Head of caudate nucleus (tissue), 42 donors: ENCODE measurements at regions not wholly inside any gene's neighbourhood (a gene's known extent, or its start where the extent isn't known, plus 50 kb on each side); places are given as distances from the start of the nearest gene placed in this dataset.

Experiments
- DNase-seq, 42 donors: peaks; one replicate each; pipeline versions ENCODE4 v3.0.0 to v3.0.0-alpha.2; 2020 to 2021; ENCODE audit warnings: mixed read lengths in 7 of 42
- intact Hi-C: fragments of 100-400 bp; cut with DNase I; formaldehyde crosslinking; loops from one replicate; pipeline ENCODE4 v1.15.0; 2022

GRCh38 chr4:123081971-123082370, 159.6 kb upstream of the NUDT6 start:
- DNase-seq, result no peak
- intact Hi-C loops, result no loop called here

- intact Hi-C loops, result no loop called here
- DNase-seq, result no peak
Measured at GRCh38 chr4:123083646-123084045, 161.2 kb upstream of the NUDT6 start.

- intact Hi-C loops, result no loop called here
- no peak for DNase-seq
Measured at GRCh38 chr4:123088501-123088900, 166.1 kb upstream of the NUDT6 start.

GRCh38 chr4:123090886-123091285, 168.5 kb upstream of the NUDT6 start:
- no peak for DNase-seq
- intact Hi-C loops, result no loop called here

- DNase-seq, result no peak
- intact Hi-C loops, result no loop called here
Measured at GRCh38 chr4:123092586-123092985, 170.2 kb upstream of the NUDT6 start.

GRCh38 chr4:123093236-123093635, 170.8 kb upstream of the NUDT6 start:
- intact Hi-C loops, result no loop called here
- DNase-seq, result no peak

GRCh38 chr4:123096038-123096437, 173.6 kb upstream of the NUDT6 start:
- intact Hi-C loops, result no loop called here
- no peak for DNase-seq

GRCh38 chr4:123102897-123103471, 180.6 kb upstream of the NUDT6 start:
- intact Hi-C loops, result no loop called here
- peak in 1 of 42 donors; percentile 5 for DNase-seq

GRCh38 chr4:123104310-123105025, 182.1 kb upstream of the NUDT6 start:
- intact Hi-C loops, result no loop called here
- no peak for DNase-seq

GRCh38 chr4:123105026-123105420, 182.6 kb upstream of the NUDT6 start:
- intact Hi-C loops, result no loop called here
- DNase-seq, result no peak

GRCh38 chr4:123106747-123107146, 184.3 kb upstream of the NUDT6 start:
- DNase-seq, result no peak
- intact Hi-C loops, result no loop called here

GRCh38 chr4:123107444-123108252, 185.3 kb upstream of the NUDT6 start:
- intact Hi-C loops, result no loop called here
- DNase-seq, result no peak

GRCh38 chr4:123109139-123109538, 186.7 kb upstream of the NUDT6 start:
- DNase-seq, result no peak
- intact Hi-C loops, result no loop called here

- DNase-seq, result no peak
- intact Hi-C loops, result no loop called here
Measured at GRCh38 chr4:123110147-123110546, 187.8 kb upstream of the NUDT6 start.

- intact Hi-C loops, result no loop called here
- no peak for DNase-seq
Measured at GRCh38 chr4:123110685-123111084, 188.3 kb upstream of the NUDT6 start.

GRCh38 chr4:123113155-123113554, 190.8 kb upstream of the NUDT6 start:
- intact Hi-C loops, result no loop called here
- no peak for DNase-seq

- DNase-seq, result peak in 1 of 42 donors; percentile 28
- intact Hi-C loops, result no loop called here
Measured at GRCh38 chr4:123114084-123114914, 191.9 kb upstream of the NUDT6 start.

- intact Hi-C loops, result no loop called here
- DNase-seq, result peak in 1 of 42 donors; percentile 27
Measured at GRCh38 chr4:123114915-123115756, 192.7 kb upstream of the NUDT6 start.

GRCh38 chr4:123116412-123116811, 194.0 kb upstream of the NUDT6 start:
- intact Hi-C loops, result no loop called here
- no peak for DNase-seq
